Keratinocyte (primary cell): ENCODE measurements at regions not wholly inside any gene's neighbourhood (a gene's known extent, or its start where the extent isn't known, plus 50 kb on each side); places are given as distances from the start of the nearest gene placed in this dataset.

Experiments used
- EZH2 ChIP-seq: IDR thresholded peaks from one replicate; pipeline ENCODE4 v1.6.1; 2012; ENCODE audit warnings: inconsistent platforms, mild to moderate bottlenecking, low read length, moderate library complexity
- TF ChIP-seq, protein P1 (sequence below), 3 experiments: IDR thresholded peaks in 1 of 3; conservative IDR thresholded peaks in 1 of 3; optimal IDR thresholded peaks in 1 of 3; 2 replicates in 2 of 3; 3 replicates in 1 of 3; pipeline versions ENCODE3 to v1.5.1; 2011; ENCODE audit warnings: low read length in 3 of 3, mild to moderate bottlenecking in 3 of 3, moderate library complexity in 2 of 3, control low read depth in 1 of 3, inconsistent platforms in 1 of 3; ENCODE audit not compliant: insufficient read depth in 2 of 3; ENCODE audit errors: extremely low read depth in 1 of 3

DNA sequence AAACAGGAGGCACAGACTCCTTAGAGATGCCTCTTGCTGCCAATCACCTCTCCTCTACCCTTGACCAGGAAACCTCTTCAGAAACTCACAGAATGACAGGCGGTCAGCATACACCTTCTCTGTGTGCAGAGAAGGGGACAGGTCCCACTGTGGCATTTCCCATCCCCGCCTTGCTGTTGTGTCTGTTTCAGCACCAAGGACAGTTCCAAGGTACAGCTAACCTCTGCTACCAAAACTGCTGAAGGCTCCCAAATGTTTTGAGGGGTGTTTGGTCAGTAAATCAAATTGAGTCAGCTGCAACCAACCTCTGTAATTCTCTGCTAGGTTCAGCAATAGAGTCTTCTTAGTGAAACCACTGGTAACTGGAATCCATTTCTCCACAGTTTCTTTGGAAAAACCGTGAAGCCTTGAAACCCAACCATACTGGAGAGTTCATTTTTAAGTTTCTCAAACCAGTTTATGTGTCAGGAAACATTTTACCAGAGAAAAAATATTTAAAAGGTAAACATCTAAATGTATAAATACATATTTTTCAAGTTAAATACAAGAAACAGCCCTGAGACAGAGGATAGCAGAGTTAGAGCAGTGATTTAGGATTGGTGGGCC is 122.0 kb downstream of the DRD1 start:
- TF ChIP-seq, protein P1, sequence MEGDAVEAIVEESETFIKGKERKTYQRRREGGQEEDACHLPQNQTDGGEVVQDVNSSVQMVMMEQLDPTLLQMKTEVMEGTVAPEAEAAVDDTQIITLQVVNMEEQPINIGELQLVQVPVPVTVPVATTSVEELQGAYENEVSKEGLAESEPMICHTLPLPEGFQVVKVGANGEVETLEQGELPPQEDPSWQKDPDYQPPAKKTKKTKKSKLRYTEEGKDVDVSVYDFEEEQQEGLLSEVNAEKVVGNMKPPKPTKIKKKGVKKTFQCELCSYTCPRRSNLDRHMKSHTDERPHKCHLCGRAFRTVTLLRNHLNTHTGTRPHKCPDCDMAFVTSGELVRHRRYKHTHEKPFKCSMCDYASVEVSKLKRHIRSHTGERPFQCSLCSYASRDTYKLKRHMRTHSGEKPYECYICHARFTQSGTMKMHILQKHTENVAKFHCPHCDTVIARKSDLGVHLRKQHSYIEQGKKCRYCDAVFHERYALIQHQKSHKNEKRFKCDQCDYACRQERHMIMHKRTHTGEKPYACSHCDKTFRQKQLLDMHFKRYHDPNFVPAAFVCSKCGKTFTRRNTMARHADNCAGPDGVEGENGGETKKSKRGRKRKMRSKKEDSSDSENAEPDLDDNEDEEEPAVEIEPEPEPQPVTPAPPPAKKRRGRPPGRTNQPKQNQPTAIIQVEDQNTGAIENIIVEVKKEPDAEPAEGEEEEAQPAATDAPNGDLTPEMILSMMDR (optimal IDR thresholded peaks at IDR 0.05 in 1 of 3, IDR thresholded peaks at IDR 0.05 in 1 of 3, conservative IDR thresholded peaks at IDR 0.05 in 1 of 3; ENCODE audit: extremely low read depth in 1 of 3, insufficient read depth in 2 of 3, low read length in 3 of 3): no peak
- TF ChIP-seq EZH2: no peak
